ENCODE measurements at regions not wholly inside any gene's neighbourhood (a gene's known extent, or its start where the extent isn't known, plus 50 kb on each side); places are given as distances from the start of the nearest gene placed in this dataset.

DNA sequence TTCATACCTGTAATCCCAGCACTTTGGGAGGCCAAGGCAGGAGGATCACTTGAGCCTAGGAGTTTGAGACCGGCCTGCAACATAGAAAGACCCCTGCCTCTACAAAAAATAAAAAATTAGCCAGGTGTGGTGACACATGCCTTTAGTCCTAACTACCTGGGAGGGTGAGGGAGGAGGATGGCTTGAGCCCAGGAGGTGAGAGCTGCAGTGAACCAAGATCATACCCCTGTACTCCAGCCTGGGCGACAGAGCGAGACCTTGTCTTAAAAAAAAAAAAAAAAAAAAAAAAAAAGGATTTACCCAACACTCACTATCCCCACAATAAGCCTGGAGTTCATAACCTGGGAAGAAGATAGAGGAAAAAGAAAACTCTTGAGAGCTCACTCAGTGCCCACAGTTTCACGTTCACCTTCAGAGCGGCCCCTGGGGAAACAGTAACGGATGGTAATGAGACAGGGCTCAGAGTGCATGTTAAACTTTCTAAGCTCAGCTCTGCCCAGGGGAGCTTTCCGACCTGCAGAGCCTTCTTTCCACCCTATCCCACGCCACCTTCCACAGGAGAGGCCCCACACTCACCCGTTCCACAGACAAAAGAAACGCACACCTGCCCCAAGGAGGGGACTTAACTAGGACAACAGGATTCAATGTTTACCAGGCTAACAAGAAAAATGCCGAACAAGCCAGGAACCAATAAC is 259.8 kb upstream of the KLF14 start:
- TF ChIP-seq, protein P1, sequence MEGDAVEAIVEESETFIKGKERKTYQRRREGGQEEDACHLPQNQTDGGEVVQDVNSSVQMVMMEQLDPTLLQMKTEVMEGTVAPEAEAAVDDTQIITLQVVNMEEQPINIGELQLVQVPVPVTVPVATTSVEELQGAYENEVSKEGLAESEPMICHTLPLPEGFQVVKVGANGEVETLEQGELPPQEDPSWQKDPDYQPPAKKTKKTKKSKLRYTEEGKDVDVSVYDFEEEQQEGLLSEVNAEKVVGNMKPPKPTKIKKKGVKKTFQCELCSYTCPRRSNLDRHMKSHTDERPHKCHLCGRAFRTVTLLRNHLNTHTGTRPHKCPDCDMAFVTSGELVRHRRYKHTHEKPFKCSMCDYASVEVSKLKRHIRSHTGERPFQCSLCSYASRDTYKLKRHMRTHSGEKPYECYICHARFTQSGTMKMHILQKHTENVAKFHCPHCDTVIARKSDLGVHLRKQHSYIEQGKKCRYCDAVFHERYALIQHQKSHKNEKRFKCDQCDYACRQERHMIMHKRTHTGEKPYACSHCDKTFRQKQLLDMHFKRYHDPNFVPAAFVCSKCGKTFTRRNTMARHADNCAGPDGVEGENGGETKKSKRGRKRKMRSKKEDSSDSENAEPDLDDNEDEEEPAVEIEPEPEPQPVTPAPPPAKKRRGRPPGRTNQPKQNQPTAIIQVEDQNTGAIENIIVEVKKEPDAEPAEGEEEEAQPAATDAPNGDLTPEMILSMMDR (IDR thresholded peaks at IDR 0.05) = no peak

DNA sequence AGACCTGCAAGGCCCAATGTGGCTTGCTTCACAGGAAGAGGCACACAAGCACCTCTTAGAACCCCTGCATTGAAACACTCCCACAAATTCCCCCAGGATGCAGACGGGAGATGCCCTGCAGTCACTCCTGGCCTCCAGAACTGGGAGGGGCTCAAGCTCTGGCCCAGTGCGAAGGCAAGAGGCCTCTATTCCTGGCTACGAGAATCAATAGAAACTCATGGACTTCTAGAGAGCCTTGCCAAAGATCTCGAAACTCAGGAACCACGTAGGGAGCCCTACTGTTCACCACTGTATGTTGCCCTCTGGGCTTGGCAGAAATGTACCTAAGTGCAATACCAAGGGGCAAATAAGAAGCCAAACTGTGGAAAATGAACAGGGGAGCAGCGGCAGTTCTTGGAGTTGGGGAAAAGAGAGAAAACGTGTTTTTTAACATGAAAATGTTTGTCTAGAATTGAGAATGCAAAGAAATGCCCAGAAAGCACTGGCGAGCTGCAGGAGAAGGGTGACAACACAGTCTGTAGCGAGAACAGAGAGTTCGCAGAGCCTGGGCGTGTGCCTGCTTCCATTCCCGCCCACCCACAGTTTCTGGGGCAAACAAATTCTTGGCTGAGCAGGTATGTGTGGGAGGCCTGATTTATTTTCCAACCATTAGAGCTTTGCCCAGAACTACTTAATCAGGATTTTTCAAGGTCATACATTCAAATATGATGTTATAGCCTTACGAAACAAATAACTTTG is 260.5 kb upstream of the KLF14 start:
- TF ChIP-seq, protein P1 (IDR thresholded peaks at IDR 0.05) = no peak

DNA sequence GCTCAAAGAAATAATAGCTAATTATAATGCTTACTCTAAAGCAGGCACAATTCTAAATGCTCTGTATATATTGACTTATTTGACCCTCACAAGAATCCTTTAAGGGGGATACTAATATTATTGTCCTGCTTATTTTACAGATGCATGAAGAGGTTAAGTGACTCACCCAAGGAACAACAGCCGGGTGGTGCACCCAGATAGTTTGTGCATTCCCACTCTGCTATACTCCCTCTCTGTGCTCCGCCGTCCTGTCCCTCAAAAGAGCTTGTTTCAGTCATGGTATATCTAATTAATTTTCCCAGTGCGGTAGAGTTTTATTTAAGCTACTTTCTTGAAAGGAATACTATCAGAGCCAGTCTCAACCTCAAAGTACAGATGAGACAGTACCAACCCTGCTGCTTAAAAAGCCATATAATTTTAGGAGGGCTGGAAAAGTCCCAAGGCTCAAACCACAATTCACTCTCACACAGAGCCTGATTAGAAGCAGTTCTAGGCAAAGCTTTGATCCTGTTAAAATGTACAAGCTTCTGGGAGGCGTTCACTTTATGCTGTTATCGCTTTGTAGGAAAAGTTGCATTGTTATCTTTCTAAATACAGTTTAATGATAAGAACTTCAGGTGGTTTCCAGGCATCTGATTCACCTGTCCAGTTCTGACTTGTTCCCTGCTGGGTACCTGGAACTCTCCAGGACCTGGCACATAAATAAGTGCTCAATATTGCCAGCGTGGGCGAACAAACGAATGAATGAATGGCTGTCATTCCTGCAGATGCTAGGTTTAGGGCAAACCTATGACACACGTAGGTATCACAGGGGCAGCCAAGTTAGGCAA is 261.5 kb upstream of the KLF14 start:
- TF ChIP-seq, protein P1 (IDR thresholded peaks at IDR 0.05) = no peak

- TF ChIP-seq, protein P1 (IDR thresholded peaks at IDR 0.05) = no peak
Observed at GRCh38 chr7:130996205-130996832, 262.3 kb upstream of the KLF14 start.

DNA sequence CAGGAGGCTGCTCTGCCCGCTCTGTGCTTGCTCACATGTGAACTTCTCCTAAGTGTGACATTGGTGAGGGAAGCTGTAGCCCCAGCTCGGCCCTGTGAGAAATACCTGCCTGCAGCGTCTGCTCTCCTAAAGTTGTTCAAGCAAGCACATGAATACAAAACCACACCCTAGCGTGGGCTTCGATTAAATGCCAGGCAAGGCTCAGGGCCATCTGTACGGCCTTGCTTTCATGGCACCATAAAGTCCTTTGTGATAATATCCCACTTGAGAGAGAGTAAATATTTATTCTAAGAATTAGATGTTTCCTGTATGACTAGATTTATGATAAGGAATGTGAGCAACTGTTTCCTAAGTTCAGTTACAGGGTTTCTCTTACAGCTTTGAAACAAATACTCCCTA is 262.8 kb upstream of the KLF14 start:
- TF ChIP-seq, protein P1 (IDR thresholded peaks at IDR 0.05) = no peak

DNA sequence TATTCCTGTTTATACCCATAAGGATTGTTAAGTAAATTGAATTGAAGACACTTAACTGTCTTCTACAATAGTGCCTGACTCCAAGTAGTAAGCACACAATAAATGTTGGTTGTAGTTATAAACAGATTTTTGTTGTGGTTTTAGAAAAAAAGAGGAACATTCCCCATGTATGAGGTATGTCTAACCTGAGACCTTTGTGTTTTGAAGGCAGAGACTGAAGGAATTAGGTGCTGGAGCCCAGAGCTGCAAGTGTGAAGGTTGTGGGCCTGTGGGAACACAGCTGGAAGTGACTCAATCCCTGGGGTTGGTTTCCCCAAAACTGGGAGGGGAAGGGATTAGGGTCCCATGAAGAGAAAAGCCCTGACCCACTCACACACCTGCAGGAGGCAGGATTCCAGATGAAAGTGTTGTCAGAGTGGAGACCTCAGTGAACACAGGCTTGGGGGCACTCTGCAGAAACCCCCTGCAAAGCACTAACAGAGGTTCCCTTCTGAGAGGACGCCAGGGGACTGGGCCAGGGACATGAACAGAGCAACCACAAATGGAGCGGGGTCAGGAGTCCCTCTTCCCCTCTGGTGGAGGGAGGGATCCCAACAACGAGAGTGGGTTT is 265.1 kb upstream of the KLF14 start:
- TF ChIP-seq, protein P1 (IDR thresholded peaks at IDR 0.05) = no peak

GRCh38 chr7:130999926-131000325 is 265.9 kb upstream of the KLF14 start:
- TF ChIP-seq, protein P1 (IDR thresholded peaks at IDR 0.05) = no peak

Measured in LNCAP (cell line).